DMS153 treated with DMSO at 0.1 percent for 48 hours (cell line): ENCODE measurements at regions not wholly inside any gene's neighbourhood (a gene's known extent, or its start where the extent isn't known, plus 50 kb on each side); places are given as distances from the start of the nearest gene placed in this dataset.

Experiments used
- DNase-seq: peaks from one replicate; lab custom pipeline; 2025; ENCODE audit not compliant: unreplicated experiment; lab: John Stamatoyannopoulos, UW

GRCh38 chr7:114755856-114756255 lies 166.0 kb upstream of the MDFIC start:
- DNase-seq: no peak

- DNase-seq: no peak
Observed at GRCh38 chr7:114758661-114759227, 163.2 kb upstream of the MDFIC start.

GRCh38 chr7:114759347-114760062 lies 162.4 kb upstream of the MDFIC start:
- DNase-seq: peak; percentile 85

- DNase-seq: no peak
Observed at GRCh38 chr7:114760477-114760876, 161.4 kb upstream of the MDFIC start.

- DNase-seq: no peak
Observed at GRCh38 chr7:114761973-114762372, 159.9 kb upstream of the MDFIC start.

GRCh38 chr7:114765331-114766040 lies 156.4 kb upstream of the MDFIC start:
- DNase-seq: no peak

- DNase-seq: no peak
Observed at GRCh38 chr7:114766041-114766356, 155.9 kb upstream of the MDFIC start.

- DNase-seq: no peak
Observed at GRCh38 chr7:114777288-114777687, 144.6 kb upstream of the MDFIC start.

- no peak for DNase-seq
Observed at GRCh38 chr7:114783508-114783907, 138.4 kb upstream of the MDFIC start.

GRCh38 chr7:114784177-114784576 lies 137.7 kb upstream of the MDFIC start:
- DNase-seq: no peak

GRCh38 chr7:114784746-114785145 lies 137.1 kb upstream of the MDFIC start:
- no peak for DNase-seq

GRCh38 chr7:114785496-114785895 lies 136.4 kb upstream of the MDFIC start:
- DNase-seq: no peak

GRCh38 chr7:114786455-114786854 lies 135.4 kb upstream of the MDFIC start:
- no peak for DNase-seq

- DNase-seq: no peak
Observed at GRCh38 chr7:114787556-114787955, 134.3 kb upstream of the MDFIC start.

- no peak for DNase-seq
Observed at GRCh38 chr7:114788706-114789105, 133.2 kb upstream of the MDFIC start.

GRCh38 chr7:114789161-114789560 lies 132.7 kb upstream of the MDFIC start:
- DNase-seq: no peak

GRCh38 chr7:114789871-114790311 lies 132.0 kb upstream of the MDFIC start:
- DNase-seq: no peak

- no peak for DNase-seq
Observed at GRCh38 chr7:114790521-114790920, 131.4 kb upstream of the MDFIC start.

GRCh38 chr7:114791771-114792170 lies 130.1 kb upstream of the MDFIC start:
- DNase-seq: peak; percentile 12

- DNase-seq: no peak
Observed at GRCh38 chr7:114793155-114793845, 128.6 kb upstream of the MDFIC start.

GRCh38 chr7:114795475-114795874 lies 126.4 kb upstream of the MDFIC start:
- no peak for DNase-seq

- DNase-seq: no peak
Observed at GRCh38 chr7:114799628-114800028, 122.3 kb upstream of the MDFIC start.
